ENCODE measurements at regions not wholly inside any gene's neighbourhood (a gene's known extent, or its start where the extent isn't known, plus 50 kb on each side); places are given as distances from the start of the nearest gene placed in this dataset.

GRCh38 chr10:3251172-3251571, 78.6 kb upstream of the PITRM1 start:
- DNase-seq, result no peak

- no peak for DNase-seq
These were observed 76.8 kb upstream of the PITRM1 start for GRCh38 chr10:3249307-3249889.

GRCh38 chr10:3248526-3249306, 76.1 kb upstream of the PITRM1 start:
- no peak for DNase-seq

GRCh38 chr10:3245395-3245794, 72.8 kb upstream of the PITRM1 start:
- no peak for DNase-seq

GRCh38 chr10:3241967-3242650, 69.5 kb upstream of the PITRM1 start:
- DNase-seq, result no peak

- DNase-seq, result no peak
These were observed 68.8 kb upstream of the PITRM1 start for GRCh38 chr10:3241274-3241921.

GRCh38 chr10:3239920-3240894, 67.6 kb upstream of the PITRM1 start:
- no peak for DNase-seq

GRCh38 chr10:3239066-3239919, 66.7 kb upstream of the PITRM1 start:
- no peak for DNase-seq

GRCh38 chr10:3238115-3238871, 65.7 kb upstream of the PITRM1 start:
- DNase-seq, result no peak

- no peak for DNase-seq
These were observed 64.9 kb upstream of the PITRM1 start for GRCh38 chr10:3237530-3237929.

GRCh38 chr10:3236644-3237404, 64.2 kb upstream of the PITRM1 start:
- DNase-seq, result no peak

- DNase-seq, result no peak
These were observed 63.5 kb upstream of the PITRM1 start for GRCh38 chr10:3235996-3236510.

- DNase-seq, result no peak
These were observed 62.8 kb upstream of the PITRM1 start for GRCh38 chr10:3235395-3235794.

GRCh38 chr10:3233486-3233990, 61.0 kb upstream of the PITRM1 start:
- DNase-seq, result no peak

GRCh38 chr10:3231951-3232730, 59.6 kb upstream of the PITRM1 start:
- no peak for DNase-seq

- no peak for DNase-seq
These were observed 57.2 kb upstream of the PITRM1 start for GRCh38 chr10:3229815-3230214.

GRCh38 chr10:3228629-3228945, 56.0 kb upstream of the PITRM1 start:
- no peak for DNase-seq

- DNase-seq, result no peak
These were observed 54.6 kb upstream of the PITRM1 start for GRCh38 chr10:3226960-3227744.

All from NCI-H2107 (cell line).